Uterus (tissue), 2 donors: ENCODE measurements at regions not wholly inside any gene's neighbourhood (a gene's known extent, or its start where the extent isn't known, plus 50 kb on each side); places are given as distances from the start of the nearest gene placed in this dataset.

ENCODE experiments used
- POLR2A ChIP-seq, 2 donors: fragments of 450-650 bp; IDR thresholded peaks; one replicate each; pipeline ENCODE4 v1.6.1; 2016; ENCODE audit warnings: antibody characterized with exemption in 2 of 2, mild to moderate bottlenecking in 1 of 2, moderate library complexity in 1 of 2
- TF ChIP-seq, protein P1 (sequence below), 4 experiments: fragments of 200-600 bp in 2 of 4; fragments of 450-650 bp in 2 of 4; sonication (generic) in 2 of 4; IDR thresholded peaks; one replicate each; pipeline ENCODE4 v1.5.1; 2016 to 2019; ENCODE audit warnings: antibody characterized with exemption in 4 of 4, mild to moderate bottlenecking in 2 of 4, moderate library complexity in 1 of 4

- no peak for TF ChIP-seq POLR2A (IDR thresholded peaks at IDR 0.05)
- TF ChIP-seq, protein P1, sequence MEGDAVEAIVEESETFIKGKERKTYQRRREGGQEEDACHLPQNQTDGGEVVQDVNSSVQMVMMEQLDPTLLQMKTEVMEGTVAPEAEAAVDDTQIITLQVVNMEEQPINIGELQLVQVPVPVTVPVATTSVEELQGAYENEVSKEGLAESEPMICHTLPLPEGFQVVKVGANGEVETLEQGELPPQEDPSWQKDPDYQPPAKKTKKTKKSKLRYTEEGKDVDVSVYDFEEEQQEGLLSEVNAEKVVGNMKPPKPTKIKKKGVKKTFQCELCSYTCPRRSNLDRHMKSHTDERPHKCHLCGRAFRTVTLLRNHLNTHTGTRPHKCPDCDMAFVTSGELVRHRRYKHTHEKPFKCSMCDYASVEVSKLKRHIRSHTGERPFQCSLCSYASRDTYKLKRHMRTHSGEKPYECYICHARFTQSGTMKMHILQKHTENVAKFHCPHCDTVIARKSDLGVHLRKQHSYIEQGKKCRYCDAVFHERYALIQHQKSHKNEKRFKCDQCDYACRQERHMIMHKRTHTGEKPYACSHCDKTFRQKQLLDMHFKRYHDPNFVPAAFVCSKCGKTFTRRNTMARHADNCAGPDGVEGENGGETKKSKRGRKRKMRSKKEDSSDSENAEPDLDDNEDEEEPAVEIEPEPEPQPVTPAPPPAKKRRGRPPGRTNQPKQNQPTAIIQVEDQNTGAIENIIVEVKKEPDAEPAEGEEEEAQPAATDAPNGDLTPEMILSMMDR (IDR thresholded peaks at IDR 0.05): no peak
Observed at GRCh38 chr2:234879671-234880455, 72.0 kb upstream of the SH3BP4 start.
